CD4-positive, alpha-beta T cell (primary cell): ENCODE measurements at regions not wholly inside any gene's neighbourhood (a gene's known extent, or its start where the extent isn't known, plus 50 kb on each side); places are given as distances from the start of the nearest gene placed in this dataset.

ENCODE experiments used
- ATAC-seq: fragments of 200-7000 bp; cut with Tn5 transposase; one replicate; pipeline ENCODE4 v1.10.0; 2022; ENCODE audit warnings: mild to moderate bottlenecking; ENCODE audit not compliant: poor library complexity
- CTCF ChIA-PET: fragments of 350-600 bp; sonication (Branson Sonifier 250); formaldehyde crosslinking; loops from one replicate; lab custom pipeline; 2021; ENCODE audit warnings: antibody characterized with exemption, inconsistent platforms; lab: Charles Lee
- POLR2A ChIA-PET: fragments of 350-600 bp; sonication (Branson Sonifier 250); formaldehyde crosslinking; loops from one replicate; lab custom pipeline; 2021; ENCODE audit warnings: antibody characterized with exemption, inconsistent platforms; lab: Charles Lee
- DNase-seq, 14 experiments: peaks; one replicate each; pipeline ENCODE4 v3.0.0-alpha.2; 2013 to 2020; ENCODE audit warnings: mixed read lengths in 2 of 14
- H3K27ac ChIP-seq, 2 donors: one replicate each; pipeline versions ENCODE4 v1.5.1 to v1.7.0; 2013; ENCODE audit warnings: low read length in 2 of 2, low read depth in 1 of 2, mild to moderate bottlenecking in 1 of 2
- H3K27me3 ChIP-seq, 2 experiments: 1 replicate in 1 of 2; 2 replicates in 1 of 2; pipeline versions ENCODE4 v1.6.1 to v1.7.0; 2013; ENCODE audit warnings: low read length in 2 of 2, control low read depth in 1 of 2, mild to moderate bottlenecking in 1 of 2, moderate library complexity in 1 of 2; ENCODE audit not compliant: insufficient read depth in 2 of 2, control insufficient read depth in 1 of 2
- H3K36me3 ChIP-seq: one replicate; pipeline ENCODE4 v1.6.1; 2013; ENCODE audit warnings: low read length, control low read depth; ENCODE audit not compliant: insufficient read depth
- H3K4me1 ChIP-seq: one replicate; pipeline ENCODE4 v1.6.1; 2013; ENCODE audit warnings: low read length, control low read depth; ENCODE audit not compliant: insufficient read depth
- H3K4me3 ChIP-seq: one replicate; pipeline ENCODE4 v1.5.1; 2013; ENCODE audit warnings: mild to moderate bottlenecking, low read length, moderate library complexity
- H3K9me3 ChIP-seq, 2 experiments: 1 replicate in 1 of 2; 2 replicates in 1 of 2; pipeline versions ENCODE4 v1.6.1 to v1.7.0; 2013; ENCODE audit warnings: low read length in 2 of 2, mild to moderate bottlenecking in 2 of 2, control low read depth in 1 of 2, moderate library complexity in 1 of 2; ENCODE audit not compliant: control insufficient read depth in 1 of 2, insufficient read depth in 1 of 2
- H3K27ac Mint-ChIP-seq: one replicate; pipeline ENCODE4 v1.8.0; 2020; ENCODE audit warnings: mixed read lengths
- H3K27me3 Mint-ChIP-seq: one replicate; pipeline ENCODE4 v1.8.0; 2021; ENCODE audit warnings: mixed read lengths
- H3K36me3 Mint-ChIP-seq: one replicate; pipeline ENCODE4 v1.8.0; 2021; ENCODE audit warnings: low read depth, mixed read lengths
- H3K4me1 Mint-ChIP-seq: one replicate; pipeline ENCODE4 v1.8.0; 2021; ENCODE audit warnings: low read depth, mixed read lengths
- H3K4me3 Mint-ChIP-seq: one replicate; pipeline ENCODE4 v1.8.0; 2020; ENCODE audit warnings: mild to moderate bottlenecking, mixed read lengths
- H3K9me3 Mint-ChIP-seq: one replicate; pipeline ENCODE4 v1.8.0; 2020; ENCODE audit warnings: mixed read lengths
- intact Hi-C, 2 experiments: fragments of 100-400 bp; cut with DNase I in 1 of 2; cut with micrococcal nuclease in 1 of 2; formaldehyde crosslinking; loops; one replicate each; pipeline versions ENCODE4 v1.15.1 to v1.9.0; 2023 to 2025; cut with DNase I, micrococcal nuclease
- TF ChIP-seq, protein P1 (sequence below): fragments of 200-600 bp; IDR thresholded peaks from one replicate; pipeline ENCODE4 v1.8.0; 2022; ENCODE audit warnings: antibody characterized with exemption, mild to moderate bottlenecking

DNA sequence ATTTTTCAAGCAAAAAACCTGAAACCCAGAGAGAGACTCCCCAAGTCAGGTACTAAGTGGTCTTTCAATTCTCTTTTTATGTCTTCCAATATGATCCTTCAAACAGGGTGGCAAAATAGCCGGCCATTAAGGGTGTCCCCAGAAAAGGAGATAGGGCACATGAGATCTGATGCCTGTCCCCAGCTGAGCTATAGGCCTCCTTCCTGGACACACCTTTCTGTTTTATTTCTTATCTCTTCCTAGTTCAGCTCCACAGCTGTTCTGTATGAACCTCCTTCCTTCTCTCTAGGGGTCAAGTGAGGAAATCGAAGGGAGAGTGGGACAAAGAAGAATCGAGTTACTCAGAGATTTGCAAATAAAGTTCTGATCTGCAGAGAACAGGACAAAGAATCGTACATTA is 112.4 kb upstream of the ATP1A1 start:
- H3K4me3 ChIP-seq: no peak overlapping the region
- H3K36me3 ChIP-seq: no peaks in the 10 kb centered on the region
- no peaks in the 10 kb centered on the region for H3K9me3 Mint-ChIP-seq
- H3K27me3 ChIP-seq: no peaks in the 10 kb centered on the region
- H3K4me3 Mint-ChIP-seq: no peak overlapping the region
- H3K4me1 ChIP-seq: peaks cover 11% of the 10 kb centered on the region
- no peaks in the 10 kb centered on the region for H3K9me3 ChIP-seq
- no peak overlapping the region for H3K27ac Mint-ChIP-seq
- ChIA-PET CTCF (no interaction called here), POLR2A (interaction anchor here (1.0 kb wide), 1 partner anchor 8 kb away, joined by 3 read pairs; no protein-coding TSS in a partner anchor)
- ATAC-seq (no peak), DNase-seq (no peak)
- no peaks in the 10 kb centered on the region for H3K27me3 Mint-ChIP-seq
- intact Hi-C loops: no loop called here
- TF ChIP-seq, protein P1, sequence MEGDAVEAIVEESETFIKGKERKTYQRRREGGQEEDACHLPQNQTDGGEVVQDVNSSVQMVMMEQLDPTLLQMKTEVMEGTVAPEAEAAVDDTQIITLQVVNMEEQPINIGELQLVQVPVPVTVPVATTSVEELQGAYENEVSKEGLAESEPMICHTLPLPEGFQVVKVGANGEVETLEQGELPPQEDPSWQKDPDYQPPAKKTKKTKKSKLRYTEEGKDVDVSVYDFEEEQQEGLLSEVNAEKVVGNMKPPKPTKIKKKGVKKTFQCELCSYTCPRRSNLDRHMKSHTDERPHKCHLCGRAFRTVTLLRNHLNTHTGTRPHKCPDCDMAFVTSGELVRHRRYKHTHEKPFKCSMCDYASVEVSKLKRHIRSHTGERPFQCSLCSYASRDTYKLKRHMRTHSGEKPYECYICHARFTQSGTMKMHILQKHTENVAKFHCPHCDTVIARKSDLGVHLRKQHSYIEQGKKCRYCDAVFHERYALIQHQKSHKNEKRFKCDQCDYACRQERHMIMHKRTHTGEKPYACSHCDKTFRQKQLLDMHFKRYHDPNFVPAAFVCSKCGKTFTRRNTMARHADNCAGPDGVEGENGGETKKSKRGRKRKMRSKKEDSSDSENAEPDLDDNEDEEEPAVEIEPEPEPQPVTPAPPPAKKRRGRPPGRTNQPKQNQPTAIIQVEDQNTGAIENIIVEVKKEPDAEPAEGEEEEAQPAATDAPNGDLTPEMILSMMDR: no peak
- no peak overlapping the region for H3K27ac ChIP-seq
- H3K36me3 Mint-ChIP-seq: no peaks in the 10 kb centered on the region
- peaks cover 24% of the 10 kb centered on the region for H3K4me1 Mint-ChIP-seq

DNA sequence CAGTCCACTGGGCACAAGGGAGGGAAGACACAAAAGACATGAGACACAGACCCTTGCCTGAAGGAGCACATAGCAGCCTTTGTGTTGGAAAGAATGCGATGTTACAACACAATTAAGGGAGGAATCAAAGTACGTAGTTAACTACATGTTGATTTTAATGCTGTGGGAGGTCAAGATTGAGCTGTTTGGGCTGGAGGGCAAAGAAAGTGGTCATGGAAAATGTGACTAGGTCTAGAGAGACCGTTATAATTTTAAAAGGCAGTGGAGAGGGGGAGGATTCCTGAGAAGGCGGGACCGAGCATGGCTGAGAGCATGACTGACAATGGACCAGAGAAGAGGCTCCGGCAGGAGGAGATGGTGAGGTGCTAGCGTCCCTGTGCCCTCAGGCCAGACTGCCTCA is 111.8 kb upstream of the ATP1A1 start:
- no peak overlapping the region for H3K27ac Mint-ChIP-seq
- CTCF ChIA-PET: no interaction called here
- Histone ChIP-seq H3K27me3 (no peaks in the 10 kb centered on the region), H3K4me1 (peaks cover 11% of the 10 kb centered on the region), H3K9me3 (no peaks in the 10 kb centered on the region), H3K27ac (no peak overlapping the region), H3K4me3 (no peak overlapping the region), H3K36me3 (no peaks in the 10 kb centered on the region)
- no peaks in the 10 kb centered on the region for H3K9me3 Mint-ChIP-seq
- H3K27me3 Mint-ChIP-seq: no peaks in the 10 kb centered on the region
- peaks cover 30% of the 10 kb centered on the region for H3K4me1 Mint-ChIP-seq
- H3K36me3 Mint-ChIP-seq: no peaks in the 10 kb centered on the region
- TF ChIP-seq, protein P1: no peak
- intact Hi-C loops: no loop called here
- DNase-seq (no peak), ATAC-seq (no peak)
- H3K4me3 Mint-ChIP-seq: no peak overlapping the region
- POLR2A ChIA-PET: no interaction called here

DNA sequence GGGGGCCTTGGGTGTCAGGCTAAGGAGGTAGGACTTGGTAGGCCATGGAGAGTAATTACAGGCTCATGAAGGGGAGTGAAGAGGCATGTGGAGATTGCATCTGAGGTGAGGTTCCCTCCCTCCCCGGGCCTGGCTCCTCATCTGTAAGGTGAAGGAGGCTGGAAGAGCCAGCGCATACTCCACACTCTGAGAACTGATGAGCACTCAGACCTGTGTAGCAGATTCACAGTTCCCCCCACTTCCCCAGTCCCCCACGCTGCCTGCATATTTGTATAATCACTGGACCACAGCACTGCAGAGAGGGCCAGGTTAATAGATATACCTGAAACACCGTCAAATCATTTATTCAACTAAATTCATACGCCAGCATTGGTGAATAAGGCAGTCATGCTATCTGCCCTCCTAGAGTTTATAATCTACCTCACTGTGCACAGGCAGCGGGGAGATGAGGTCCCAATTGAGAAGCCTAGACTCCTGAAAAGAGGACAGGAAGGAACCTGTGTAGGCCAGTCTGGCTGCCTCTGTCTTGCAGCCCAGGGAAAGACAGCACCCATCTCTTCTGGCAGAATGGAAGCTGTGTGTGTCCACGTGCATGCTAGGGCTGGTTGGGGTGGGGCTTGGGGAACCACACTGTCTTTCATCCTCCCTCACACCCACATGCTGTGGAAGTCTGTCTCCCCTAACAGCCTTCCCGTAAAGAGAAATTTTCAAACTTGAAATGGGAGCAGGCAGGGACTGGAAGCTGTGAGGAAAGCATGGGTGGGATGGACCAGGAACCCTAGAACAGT is 110.6 kb upstream of the ATP1A1 start:
- Histone ChIP-seq H3K9me3 (no peaks in the 10 kb centered on the region), H3K27me3 (no peaks in the 10 kb centered on the region), H3K36me3 (no peaks in the 10 kb centered on the region), H3K27ac (no peak overlapping the region), H3K4me3 (no peak overlapping the region), H3K4me1 (peaks cover 11% of the 10 kb centered on the region)
- no peaks in the 10 kb centered on the region for H3K9me3 Mint-ChIP-seq
- no peak overlapping the region for H3K27ac Mint-ChIP-seq
- ChIA-PET POLR2A (interaction anchor here (1.0 kb wide), 1 partner anchor 124 kb away, joined by 3 read pairs; no protein-coding TSS in a partner anchor), CTCF (no interaction called here)
- H3K27me3 Mint-ChIP-seq: no peaks in the 10 kb centered on the region
- no peak overlapping the region for H3K4me3 Mint-ChIP-seq
- DNase-seq: no peak
- intact Hi-C loops: no loop called here
- TF ChIP-seq, protein P1: no peak
- ATAC-seq: no peak
- no peaks in the 10 kb centered on the region for H3K36me3 Mint-ChIP-seq
- peaks cover 34% of the 10 kb centered on the region for H3K4me1 Mint-ChIP-seq
